KG1 (cell line): ENCODE measurements at regions not wholly inside any gene's neighbourhood (a gene's known extent, or its start where the extent isn't known, plus 50 kb on each side); places are given as distances from the start of the nearest gene placed in this dataset.
A peak's percentile ranks its signal among the peaks of the same experiment; 100 is the strongest.

Experiments
- DNase-seq: peaks from one replicate; lab custom pipeline; 2025; lab: John Stamatoyannopoulos, UW

- DNase-seq: peak; percentile 73
These were observed 101.8 kb downstream of the SAMD9 start for GRCh38 chr7:93015779-93016481.

GRCh38 chr7:93015101-93015778 lies 102.5 kb downstream of the SAMD9 start:
- no peak for DNase-seq

GRCh38 chr7:93014410-93014809 lies 103.4 kb downstream of the SAMD9 start:
- DNase-seq: no peak

- no peak for DNase-seq
These were observed 104.2 kb downstream of the SAMD9 start for GRCh38 chr7:93013446-93014061.

GRCh38 chr7:93011351-93012294 lies 106.2 kb downstream of the SAMD9 start:
- DNase-seq: no peak

GRCh38 chr7:93008833-93009232 lies 108.9 kb downstream of the SAMD9 start:
- DNase-seq: no peak

GRCh38 chr7:93006480-93007095 lies 111.2 kb downstream of the SAMD9 start:
- no peak for DNase-seq

- DNase-seq: no peak
These were observed 112.9 kb downstream of the SAMD9 start for GRCh38 chr7:93004906-93005305.

GRCh38 chr7:92997719-92998118 lies 120.1 kb downstream of the SAMD9 start:
- DNase-seq: no peak

GRCh38 chr7:92997152-92997551 lies 120.6 kb downstream of the SAMD9 start:
- no peak for DNase-seq

GRCh38 chr7:92994901-92995300 lies 122.9 kb downstream of the SAMD9 start:
- DNase-seq: no peak

GRCh38 chr7:92992932-92993331 lies 124.8 kb downstream of the SAMD9 start:
- DNase-seq: no peak

- no peak for DNase-seq
These were observed 125.3 kb downstream of the SAMD9 start for GRCh38 chr7:92992483-92992882.

GRCh38 chr7:92991190-92991589 lies 126.6 kb downstream of the SAMD9 start:
- DNase-seq: no peak

GRCh38 chr7:92988941-92989545 lies 128.7 kb downstream of the SAMD9 start:
- no peak for DNase-seq

- no peak for DNase-seq
These were observed 129.7 kb downstream of the SAMD9 start for GRCh38 chr7:92988051-92988450.

- DNase-seq: no peak
These were observed 130.2 kb downstream of the SAMD9 start for GRCh38 chr7:92987538-92987937.

- no peak for DNase-seq
These were observed 130.7 kb downstream of the SAMD9 start for GRCh38 chr7:92987095-92987494.

GRCh38 chr7:92982928-92983327 lies 134.9 kb downstream of the SAMD9 start:
- DNase-seq: no peak

- no peak for DNase-seq
These were observed 140.6 kb upstream of the CDK6 start for GRCh38 chr7:92976931-92977330.

- DNase-seq: no peak
These were observed 137.6 kb upstream of the CDK6 start for GRCh38 chr7:92973974-92974373.
